Naive thymus-derived CD4-positive, alpha-beta T cell (primary cell): ENCODE measurements at regions not wholly inside any gene's neighbourhood (a gene's known extent, or its start where the extent isn't known, plus 50 kb on each side); places are given as distances from the start of the nearest gene placed in this dataset.

Experiments
- ATAC-seq: fragments of 150-1000 bp; cut with Tn5 transposase; 2 replicates; pipeline ENCODE4 v1.10.0; 2021; ENCODE audit warnings: mild to moderate bottlenecking, moderate library complexity
- CTCF ChIA-PET: fragments of 350-600 bp; sonication (Branson Sonifier 250); formaldehyde crosslinking; loops from one replicate; lab custom pipeline; 2021; ENCODE audit warnings: antibody characterized with exemption; lab: Charles Lee
- POLR2A ChIA-PET: fragments of 350-600 bp; sonication (Branson Sonifier 250); formaldehyde crosslinking; loops from one replicate; lab custom pipeline; 2021; ENCODE audit warnings: antibody characterized with exemption, inconsistent platforms; lab: Charles Lee
- DNase-seq, 9 donors: peaks; one replicate each; pipeline versions ENCODE4 v3.0.0 to v3.0.0-alpha.2; 2020 to 2022; ENCODE audit warnings: mixed read lengths in 1 of 9
- H3K27ac ChIP-seq: one replicate; pipeline ENCODE4 v1.7.0; 2013; ENCODE audit warnings: mild to moderate bottlenecking, low read depth, low read length, moderate library complexity
- H3K27me3 ChIP-seq, 2 donors: one replicate each; pipeline ENCODE4 v1.7.0; 2013; ENCODE audit warnings: low read length in 2 of 2, mild to moderate bottlenecking in 2 of 2, moderate library complexity in 2 of 2; ENCODE audit not compliant: control insufficient read depth in 2 of 2, insufficient read depth in 2 of 2
- H3K36me3 ChIP-seq, 3 experiments: 1 replicate in 2 of 3; 2 replicates in 1 of 3; pipeline ENCODE4 v1.7.0; 2013; ENCODE audit warnings: low read length in 3 of 3, mild to moderate bottlenecking in 3 of 3, moderate library complexity in 1 of 3; ENCODE audit not compliant: insufficient read depth in 3 of 3, control insufficient read depth in 2 of 3
- H3K4me1 ChIP-seq, 2 donors: one replicate each; pipeline ENCODE4 v1.7.0; 2013; ENCODE audit warnings: low read length in 2 of 2, mild to moderate bottlenecking in 2 of 2, moderate library complexity in 1 of 2; ENCODE audit not compliant: control insufficient read depth in 2 of 2, insufficient read depth in 2 of 2
- H3K4me3 ChIP-seq: 2 replicates; pipeline ENCODE4 v1.7.0; 2013; ENCODE audit warnings: mild to moderate bottlenecking, low read length
- H3K9me3 ChIP-seq, 3 experiments: 1 replicate in 2 of 3; 2 replicates in 1 of 3; pipeline ENCODE4 v1.7.0; 2013; ENCODE audit warnings: low read length in 3 of 3; ENCODE audit not compliant: control insufficient read depth in 2 of 3
- H3K27ac Mint-ChIP-seq, 9 donors: one replicate each; pipeline ENCODE4 v1.8.0; 2020 to 2022; ENCODE audit warnings: mixed read lengths in 9 of 9, mild to moderate bottlenecking in 8 of 9, moderate library complexity in 5 of 9, inconsistent platforms in 2 of 9
- H3K27me3 Mint-ChIP-seq, 5 donors: one replicate each; pipeline ENCODE4 v1.8.0; 2021 to 2022; ENCODE audit warnings: mixed read lengths in 5 of 5, mild to moderate bottlenecking in 1 of 5
- H3K36me3 Mint-ChIP-seq, 5 donors: one replicate each; pipeline ENCODE4 v1.8.0; 2020 to 2022; ENCODE audit warnings: mixed read lengths in 5 of 5, mild to moderate bottlenecking in 3 of 5, inconsistent platforms in 1 of 5
- H3K4me1 Mint-ChIP-seq, 7 donors: one replicate each; pipeline ENCODE4 v1.8.0; 2020 to 2022; ENCODE audit warnings: mixed read lengths in 7 of 7, mild to moderate bottlenecking in 3 of 7, inconsistent platforms in 1 of 7
- H3K4me3 Mint-ChIP-seq, 10 donors: one replicate each; pipeline ENCODE4 v1.8.0; 2020 to 2022; ENCODE audit warnings: mild to moderate bottlenecking in 10 of 10, mixed read lengths in 10 of 10, moderate library complexity in 6 of 10, inconsistent platforms in 2 of 10
- H3K9me3 Mint-ChIP-seq, 11 donors: one replicate each; pipeline ENCODE4 v1.8.0; 2020 to 2022; ENCODE audit warnings: mixed read lengths in 11 of 11, mild to moderate bottlenecking in 4 of 11, inconsistent platforms in 1 of 11, moderate library complexity in 1 of 11
- intact Hi-C, 2 donors: fragments of 100-400 bp; cut with micrococcal nuclease; formaldehyde crosslinking; loops; one replicate each; pipeline ENCODE4 v1.15.1; 2023

GRCh38 chr18:60445341-60445740 is 72.8 kb upstream of the MC4R start:
- ChIA-PET CTCF (no interaction called here), POLR2A (no interaction called here)
- Mint-ChIP-seq H3K27ac (no peak overlapping the region), H3K9me3 (peaks cover 0 to 30% (median 4%) of the 10 kb centered on the region in 11 donors), H3K4me3 (no peak overlapping the region), H3K27me3 (no peaks in the 10 kb centered on the region), H3K36me3 (no peaks in the 10 kb centered on the region), H3K4me1 (no peaks in the 10 kb centered on the region)
- DNase-seq (no peak), ATAC-seq (no peak)
- intact Hi-C loops = no loop called here
- H3K27ac ChIP-seq = no peak overlapping the region
- H3K4me3 ChIP-seq = no peak overlapping the region
- H3K27me3 ChIP-seq = no peaks in the 10 kb centered on the region
- H3K9me3 ChIP-seq = no peaks in the 10 kb centered on the region
- H3K36me3 ChIP-seq = no peaks in the 10 kb centered on the region
- H3K4me1 ChIP-seq = no peaks in the 10 kb centered on the region

DNA sequence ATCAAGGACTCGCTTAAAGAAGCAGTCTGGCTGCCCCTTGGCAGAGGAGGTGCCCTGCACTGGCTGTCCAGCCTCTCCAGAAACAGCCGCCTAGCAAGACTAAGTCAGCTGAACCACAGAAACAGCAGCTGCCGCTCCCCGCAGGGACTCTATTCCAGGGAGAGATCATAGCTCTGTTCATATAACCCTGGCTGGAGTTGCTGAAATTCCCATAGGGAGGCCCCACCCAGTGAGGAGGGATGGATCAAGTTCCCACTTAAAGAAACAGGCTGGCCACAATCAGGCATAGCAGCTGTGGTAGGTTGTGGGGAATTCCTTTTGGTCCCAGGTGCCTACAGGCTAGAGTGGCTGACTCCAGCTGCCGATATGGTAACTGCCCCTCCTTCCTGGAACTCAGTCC is 74.2 kb upstream of the MC4R start:
- Mint-ChIP-seq H3K4me3 (no peak overlapping the region), H3K36me3 (no peaks in the 10 kb centered on the region), H3K9me3 (peaks cover 0 to 29% (median 3%) of the 10 kb centered on the region in 11 donors), H3K27ac (no peak overlapping the region), H3K4me1 (no peaks in the 10 kb centered on the region), H3K27me3 (no peaks in the 10 kb centered on the region)
- H3K27ac ChIP-seq = no peak overlapping the region
- no peak for DNase-seq
- H3K4me1 ChIP-seq = no peaks in the 10 kb centered on the region
- no peak overlapping the region for H3K4me3 ChIP-seq
- H3K27me3 ChIP-seq = no peaks in the 10 kb centered on the region
- POLR2A ChIA-PET = no interaction called here
- no peaks in the 10 kb centered on the region for H3K9me3 ChIP-seq
- ATAC-seq = no peak
- no peaks in the 10 kb centered on the region for H3K36me3 ChIP-seq
- CTCF ChIA-PET = no interaction called here
- intact Hi-C loops = no loop called here

DNA sequence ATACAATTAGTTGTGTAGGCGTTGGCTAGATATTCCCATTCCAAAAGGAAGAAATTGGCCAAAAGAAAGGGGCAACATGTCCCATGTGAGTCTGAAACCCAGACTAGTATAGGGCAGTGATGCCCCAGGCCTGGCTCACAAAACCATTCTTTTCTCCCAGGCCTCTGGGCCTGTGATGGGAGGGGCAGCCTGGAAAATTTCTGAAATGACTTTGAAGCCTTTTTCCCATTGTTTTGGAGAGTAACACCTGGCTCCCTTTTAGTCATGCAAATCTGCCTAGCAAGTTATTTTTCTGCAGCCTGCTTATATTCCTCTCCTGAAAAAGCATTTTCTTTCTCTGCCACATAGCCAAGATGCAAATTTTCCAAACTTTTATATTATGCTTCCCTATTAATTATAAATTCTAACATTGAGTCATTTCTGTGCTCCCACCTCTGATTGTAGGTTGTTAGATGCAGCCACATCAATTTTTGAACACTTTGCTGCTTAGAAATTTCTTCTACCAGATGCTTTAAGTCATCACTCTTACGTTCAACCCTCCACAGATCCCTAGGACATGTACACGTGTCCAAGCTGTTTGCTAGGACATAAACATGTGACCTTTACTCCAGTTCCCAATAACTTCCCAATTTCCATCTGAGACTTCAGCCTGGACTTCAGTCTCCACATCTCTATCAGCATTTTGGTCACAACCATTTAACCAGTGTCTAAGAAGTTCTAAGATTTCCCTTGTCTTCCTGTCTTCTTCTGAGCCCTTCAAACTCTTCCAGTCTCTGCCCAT is 76.1 kb upstream of the MC4R start:
- Mint-ChIP-seq H3K27ac (no peak overlapping the region), H3K4me1 (no peaks in the 10 kb centered on the region), H3K4me3 (no peak overlapping the region), H3K27me3 (no peaks in the 10 kb centered on the region), H3K36me3 (no peaks in the 10 kb centered on the region), H3K9me3 (peaks cover 0 to 23% (median 3%) of the 10 kb centered on the region in 11 donors)
- Histone ChIP-seq H3K27me3 (no peaks in the 10 kb centered on the region), H3K4me1 (no peaks in the 10 kb centered on the region), H3K9me3 (no peaks in the 10 kb centered on the region), H3K27ac (no peak overlapping the region), H3K36me3 (no peaks in the 10 kb centered on the region), H3K4me3 (no peak overlapping the region)
- POLR2A ChIA-PET = no interaction called here
- CTCF ChIA-PET = no interaction called here
- DNase-seq (no peak), ATAC-seq (no peak)
- intact Hi-C loops = no loop called here

- Histone ChIP-seq H3K4me1 (no peaks in the 10 kb centered on the region), H3K4me3 (no peak overlapping the region), H3K36me3 (no peaks in the 10 kb centered on the region), H3K9me3 (no peaks in the 10 kb centered on the region), H3K27ac (no peak overlapping the region), H3K27me3 (no peaks in the 10 kb centered on the region)
- no peak overlapping the region for H3K4me3 Mint-ChIP-seq
- peaks cover 0 to 27% (median 6%) of the 10 kb centered on the region in 11 donors for H3K9me3 Mint-ChIP-seq
- H3K27ac Mint-ChIP-seq = no peak overlapping the region
- intact Hi-C loops = no loop called here
- no peak for ATAC-seq
- no peak for DNase-seq
- no peaks in the 10 kb centered on the region for H3K27me3 Mint-ChIP-seq
- no peaks in the 10 kb centered on the region for H3K4me1 Mint-ChIP-seq
- ChIA-PET POLR2A (no interaction called here), CTCF (no interaction called here)
- no peaks in the 10 kb centered on the region for H3K36me3 Mint-ChIP-seq
Observed at GRCh38 chr18:60452421-60452820, 79.8 kb upstream of the MC4R start.

GRCh38 chr18:60466677-60467076 is 94.1 kb upstream of the MC4R start:
- ChIA-PET POLR2A (no interaction called here), CTCF (no interaction called here)
- Mint-ChIP-seq H3K36me3 (no peaks in the 10 kb centered on the region), H3K27ac (no peak overlapping the region), H3K4me3 (no peak overlapping the region), H3K4me1 (no peaks in the 10 kb centered on the region), H3K27me3 (no peaks in the 10 kb centered on the region), H3K9me3 (peaks cover 0 to 3% (median 0%) of the 10 kb centered on the region in 11 donors)
- DNase-seq (no peak), ATAC-seq (no peak)
- Histone ChIP-seq H3K4me3 (no peak overlapping the region), H3K27me3 (no peaks in the 10 kb centered on the region), H3K9me3 (no peaks in the 10 kb centered on the region), H3K4me1 (no peaks in the 10 kb centered on the region), H3K36me3 (no peaks in the 10 kb centered on the region), H3K27ac (no peak overlapping the region)
- intact Hi-C loops = no loop called here

DNA sequence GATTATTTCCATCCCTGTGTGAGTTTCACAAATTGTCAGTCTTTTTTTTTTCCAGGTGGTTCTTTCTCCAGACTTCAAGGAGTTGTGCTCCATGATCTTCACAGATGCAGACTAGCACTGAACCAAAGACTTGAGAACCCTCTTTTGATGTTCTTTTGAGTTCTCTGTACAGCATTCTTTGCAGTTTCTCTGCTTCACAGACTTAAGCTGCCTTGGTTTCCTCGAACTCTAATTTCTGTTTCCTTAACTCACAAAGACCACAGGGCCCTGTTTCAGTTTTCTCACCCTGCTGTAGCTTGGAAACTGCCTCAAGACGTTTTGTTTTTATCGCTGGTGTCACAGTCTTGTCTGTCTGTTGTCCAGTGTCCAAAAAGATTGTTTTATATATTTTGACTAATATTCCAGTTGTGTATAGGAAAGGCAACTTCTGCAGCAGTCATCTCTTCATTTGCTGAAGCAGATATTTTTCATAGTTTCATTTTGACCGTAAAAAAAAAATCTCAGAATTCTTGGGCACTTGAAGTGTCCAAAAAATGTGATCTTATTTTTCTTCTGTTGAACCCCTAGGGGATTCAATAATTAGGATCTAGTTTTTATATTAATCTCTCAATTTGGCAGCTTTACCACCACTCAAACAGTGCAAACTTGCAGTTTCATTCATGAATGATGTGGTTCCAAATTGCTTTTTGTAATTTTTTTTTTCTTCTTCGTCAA is 97.0 kb upstream of the MC4R start:
- no peak overlapping the region for H3K4me3 ChIP-seq
- H3K27me3 ChIP-seq = no peaks in the 10 kb centered on the region
- DNase-seq (no peak), ATAC-seq (no peak)
- no peak overlapping the region for H3K27ac ChIP-seq
- Mint-ChIP-seq H3K27me3 (no peaks in the 10 kb centered on the region), H3K36me3 (no peaks in the 10 kb centered on the region), H3K9me3 (peaks cover 0 to 4% (median 0%) of the 10 kb centered on the region in 11 donors), H3K27ac (no peak overlapping the region), H3K4me3 (no peak overlapping the region), H3K4me1 (no peaks in the 10 kb centered on the region)
- intact Hi-C loops = no loop called here
- ChIA-PET POLR2A (no interaction called here), CTCF (no interaction called here)
- H3K9me3 ChIP-seq = no peaks in the 10 kb centered on the region
- H3K36me3 ChIP-seq = no peaks in the 10 kb centered on the region
- no peaks in the 10 kb centered on the region for H3K4me1 ChIP-seq

DNA sequence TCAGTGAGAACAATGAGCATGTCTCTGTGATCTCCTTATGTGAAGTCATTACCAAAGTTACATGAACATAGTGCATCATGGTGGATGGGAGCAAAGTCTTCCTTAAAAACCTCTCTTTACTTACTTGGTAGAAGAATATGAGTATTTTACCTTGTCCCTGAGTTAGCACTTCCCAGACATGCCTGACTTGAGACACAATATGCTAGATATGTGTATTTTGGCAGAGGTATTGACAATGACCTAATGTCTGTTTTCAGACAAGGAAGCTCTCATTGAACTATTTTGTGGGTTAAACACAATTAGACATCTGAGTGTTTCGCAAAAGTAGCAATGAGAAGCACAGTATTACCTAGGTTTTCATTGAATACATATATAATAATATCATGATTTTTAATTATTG is 99.1 kb upstream of the MC4R start:
- no peak overlapping the region for H3K4me3 ChIP-seq
- no peaks in the 10 kb centered on the region for H3K27me3 Mint-ChIP-seq
- intact Hi-C loops = no loop called here
- no peaks in the 10 kb centered on the region for H3K27me3 ChIP-seq
- H3K4me3 Mint-ChIP-seq = no peak overlapping the region
- ChIA-PET POLR2A (no interaction called here), CTCF (no interaction called here)
- H3K27ac ChIP-seq = no peak overlapping the region
- no peak overlapping the region for H3K27ac Mint-ChIP-seq
- no peaks in the 10 kb centered on the region for H3K4me1 Mint-ChIP-seq
- H3K9me3 Mint-ChIP-seq = peaks cover 0 to 12% (median 0%) of the 10 kb centered on the region in 11 donors
- no peaks in the 10 kb centered on the region for H3K9me3 ChIP-seq
- no peaks in the 10 kb centered on the region for H3K4me1 ChIP-seq
- no peak for ATAC-seq
- DNase-seq = no peak
- H3K36me3 Mint-ChIP-seq = no peaks in the 10 kb centered on the region
- H3K36me3 ChIP-seq = no peaks in the 10 kb centered on the region
